Thoracic aorta (tissue), 2 donors: ENCODE measurements at regions not wholly inside any gene's neighbourhood (a gene's known extent, or its start where the extent isn't known, plus 50 kb on each side); places are given as distances from the start of the nearest gene placed in this dataset.

Source experiments
- ATAC-seq: fragments of 150-250 bp; one replicate; pipeline ENCODE4 v1.8.0; 2017; ENCODE audit warnings: low read depth; ENCODE audit not compliant: insufficient number of reproducible peaks, low FRiP score
- DNase-seq: peaks from one replicate; pipeline ENCODE4 v3.0.0-alpha.2; 2020; ENCODE audit warnings: low spot score
- H3K27ac ChIP-seq, 2 donors: fragments of 200-600 bp; sonication (generic); 1 replicate in 1 of 2; 2 replicates in 1 of 2; pipeline ENCODE4 v1.5.1; 2016; ENCODE audit warnings: mild to moderate bottlenecking in 2 of 2, moderate library complexity in 2 of 2
- H3K27me3 ChIP-seq: fragments of 200-600 bp; sonication (generic); replicated peaks from 2 replicates; pipeline ENCODE4 v1.6.0; 2016; ENCODE audit warnings: mild to moderate bottlenecking; ENCODE audit not compliant: insufficient read depth
- H3K36me3 ChIP-seq: fragments of 200-600 bp; sonication (generic); one replicate; pipeline ENCODE4 v1.5.1; 2016
- H3K4me1 ChIP-seq, 2 donors: fragments of 200-600 bp; sonication (generic); 1 replicate in 1 of 2; 2 replicates in 1 of 2; pipeline versions ENCODE4 v1.5.1 to v1.6.0; 2016; ENCODE audit warnings: low read depth in 2 of 2, mild to moderate bottlenecking in 1 of 2; ENCODE audit not compliant: control insufficient read depth in 1 of 2
- H3K4me3 ChIP-seq: fragments of 200-600 bp; sonication (generic); 2 replicates; pipeline ENCODE4 v1.5.1; 2016; ENCODE audit warnings: mild to moderate bottlenecking
- H3K9me3 ChIP-seq: fragments of 200-600 bp; sonication (generic); 2 replicates; pipeline ENCODE4 v1.5.1; 2016
- TF ChIP-seq, protein P1 (sequence below): fragments of 200-600 bp; sonication (generic); IDR thresholded peaks from one replicate; pipeline ENCODE4 v1.5.1; 2019; ENCODE audit warnings: antibody characterized with exemption

DNA sequence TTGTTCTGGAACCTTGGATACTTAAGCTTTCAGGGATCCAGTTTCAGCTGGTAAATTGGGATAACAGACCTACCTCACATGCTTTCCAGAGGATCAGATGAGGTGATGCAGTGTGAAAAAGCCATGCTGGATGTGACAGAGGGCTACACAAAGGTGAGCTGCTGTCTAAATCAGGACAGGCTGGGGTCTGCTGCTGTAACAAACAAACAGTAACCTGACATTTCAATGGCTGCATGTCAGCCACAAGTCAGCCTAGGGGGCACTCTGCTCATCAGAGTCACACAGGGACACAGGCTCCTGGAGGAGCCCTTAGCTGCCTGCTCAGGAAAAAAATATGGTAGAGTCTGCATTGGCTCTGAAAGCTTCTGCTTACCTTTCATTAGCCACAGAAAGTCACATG, 66.7 kb upstream of the EGFLAM start:
- DNase-seq = no peak
- no peak overlapping the region for H3K4me3 ChIP-seq
- H3K36me3 ChIP-seq = no peaks in the 10 kb centered on the region
- no peak for ATAC-seq
- H3K4me1 ChIP-seq = no peaks in the 10 kb centered on the region
- no peak overlapping the region for H3K27ac ChIP-seq
- TF ChIP-seq, protein P1, sequence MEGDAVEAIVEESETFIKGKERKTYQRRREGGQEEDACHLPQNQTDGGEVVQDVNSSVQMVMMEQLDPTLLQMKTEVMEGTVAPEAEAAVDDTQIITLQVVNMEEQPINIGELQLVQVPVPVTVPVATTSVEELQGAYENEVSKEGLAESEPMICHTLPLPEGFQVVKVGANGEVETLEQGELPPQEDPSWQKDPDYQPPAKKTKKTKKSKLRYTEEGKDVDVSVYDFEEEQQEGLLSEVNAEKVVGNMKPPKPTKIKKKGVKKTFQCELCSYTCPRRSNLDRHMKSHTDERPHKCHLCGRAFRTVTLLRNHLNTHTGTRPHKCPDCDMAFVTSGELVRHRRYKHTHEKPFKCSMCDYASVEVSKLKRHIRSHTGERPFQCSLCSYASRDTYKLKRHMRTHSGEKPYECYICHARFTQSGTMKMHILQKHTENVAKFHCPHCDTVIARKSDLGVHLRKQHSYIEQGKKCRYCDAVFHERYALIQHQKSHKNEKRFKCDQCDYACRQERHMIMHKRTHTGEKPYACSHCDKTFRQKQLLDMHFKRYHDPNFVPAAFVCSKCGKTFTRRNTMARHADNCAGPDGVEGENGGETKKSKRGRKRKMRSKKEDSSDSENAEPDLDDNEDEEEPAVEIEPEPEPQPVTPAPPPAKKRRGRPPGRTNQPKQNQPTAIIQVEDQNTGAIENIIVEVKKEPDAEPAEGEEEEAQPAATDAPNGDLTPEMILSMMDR = no peak
- H3K27me3 ChIP-seq = no peaks in the 10 kb centered on the region
- no peaks in the 10 kb centered on the region for H3K9me3 ChIP-seq

DNA sequence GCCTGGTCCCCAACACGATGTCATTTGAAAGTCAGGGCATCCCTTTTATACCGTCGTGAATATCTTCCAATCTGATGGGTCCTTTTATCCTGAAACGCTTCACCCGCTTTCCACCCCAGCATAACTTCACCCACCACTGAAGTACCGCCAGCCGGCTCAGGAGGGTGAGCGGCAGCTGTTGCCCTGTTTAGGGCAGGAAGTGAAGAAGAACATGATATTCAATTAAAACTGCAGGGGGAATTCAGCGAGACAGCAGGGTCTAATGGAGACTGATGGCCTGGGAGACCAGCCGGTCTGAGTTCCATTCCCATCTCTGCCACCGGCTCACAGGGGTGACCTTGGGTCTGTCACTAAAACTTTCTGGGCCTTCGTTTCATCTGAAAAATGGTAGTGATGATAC, 68.2 kb upstream of the EGFLAM start:
- no peak for DNase-seq
- Histone ChIP-seq H3K27me3 (no peaks in the 10 kb centered on the region), H3K4me3 (no peak overlapping the region), H3K9me3 (no peaks in the 10 kb centered on the region), H3K36me3 (no peaks in the 10 kb centered on the region), H3K4me1 (no peaks in the 10 kb centered on the region), H3K27ac (no peak overlapping the region)
- TF ChIP-seq, protein P1 = no peak
- no peak for ATAC-seq

DNA sequence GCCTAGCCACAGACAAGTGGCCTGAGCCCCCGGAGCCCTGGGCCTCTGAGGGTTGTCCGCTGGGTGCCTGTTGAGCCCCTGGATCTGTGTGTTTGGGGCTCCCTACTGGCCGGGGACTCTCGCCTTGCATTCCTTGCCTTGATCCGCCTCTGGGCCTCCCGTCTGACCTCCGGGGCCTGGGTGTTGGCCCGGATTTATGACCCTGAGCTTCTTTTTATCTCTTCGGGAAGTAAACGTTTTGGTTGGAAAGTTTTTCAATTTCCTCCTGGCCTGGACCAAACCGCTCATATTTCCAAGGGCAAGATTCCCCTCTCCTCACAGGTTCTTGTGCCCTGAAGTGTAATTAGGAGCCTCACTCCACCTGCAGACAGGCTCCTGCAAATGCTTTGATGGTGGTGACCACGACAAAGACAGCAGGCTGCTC, 69.3 kb upstream of the EGFLAM start:
- Histone ChIP-seq H3K27ac (no peak overlapping the region), H3K4me3 (no peak overlapping the region), H3K27me3 (no peaks in the 10 kb centered on the region), H3K4me1 (no peaks in the 10 kb centered on the region), H3K36me3 (no peaks in the 10 kb centered on the region), H3K9me3 (no peaks in the 10 kb centered on the region)
- no peak for ATAC-seq
- DNase-seq = no peak
- TF ChIP-seq, protein P1 = no peak

DNA sequence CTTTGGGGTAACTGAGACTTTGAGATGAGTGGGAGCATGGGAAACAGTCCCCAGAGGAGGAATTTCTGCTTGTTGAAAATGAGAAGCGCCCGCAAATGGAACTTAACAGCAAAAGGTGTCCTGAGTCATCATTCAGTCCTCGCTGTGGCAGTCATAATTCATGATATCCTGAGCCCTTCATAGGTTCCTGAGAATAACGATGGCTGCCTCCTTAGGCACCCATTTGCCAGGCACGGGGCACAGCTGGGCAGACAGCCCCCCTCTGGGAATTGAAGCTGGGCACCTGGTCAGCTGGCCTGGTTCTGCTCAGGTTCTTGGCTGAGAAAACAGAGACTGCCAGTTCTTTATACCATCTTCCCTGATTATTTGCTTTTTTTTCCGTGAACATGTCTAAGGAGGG, 69.8 kb upstream of the EGFLAM start:
- Histone ChIP-seq H3K9me3 (no peaks in the 10 kb centered on the region), H3K4me3 (no peak overlapping the region), H3K4me1 (no peaks in the 10 kb centered on the region), H3K36me3 (no peaks in the 10 kb centered on the region), H3K27ac (no peak overlapping the region), H3K27me3 (no peaks in the 10 kb centered on the region)
- DNase-seq (no peak), ATAC-seq (no peak)
- TF ChIP-seq, protein P1 = no peak

DNA sequence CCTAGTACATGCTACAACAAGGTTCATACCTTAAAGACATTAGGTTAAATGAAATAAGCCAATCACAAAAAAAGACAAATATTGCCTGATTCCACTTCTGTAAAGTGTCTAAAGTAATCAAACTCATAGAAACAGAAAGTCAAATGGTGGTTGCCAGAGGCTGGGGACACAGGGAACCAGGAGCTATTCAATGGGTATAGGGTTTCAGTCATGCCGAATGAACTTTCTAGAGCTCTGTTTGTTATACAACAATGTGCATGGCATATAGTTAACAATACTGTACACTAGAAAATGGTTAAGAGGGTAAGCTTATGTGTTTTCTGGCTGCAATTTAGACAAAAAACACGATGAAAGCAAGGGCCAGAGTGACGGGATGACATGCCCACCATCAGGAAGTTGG, 70.8 kb upstream of the EGFLAM start:
- no peaks in the 10 kb centered on the region for H3K9me3 ChIP-seq
- no peaks in the 10 kb centered on the region for H3K4me1 ChIP-seq
- ATAC-seq (no peak), DNase-seq (no peak)
- H3K4me3 ChIP-seq = no peak overlapping the region
- TF ChIP-seq, protein P1 = no peak
- H3K36me3 ChIP-seq = no peaks in the 10 kb centered on the region
- no peaks in the 10 kb centered on the region for H3K27me3 ChIP-seq
- no peak overlapping the region for H3K27ac ChIP-seq
